ENCODE measurements at regions not wholly inside any gene's neighbourhood (a gene's known extent, or its start where the extent isn't known, plus 50 kb on each side); places are given as distances from the start of the nearest gene placed in this dataset.

GRCh38 chr2:59658906-59659635 is 894.4 kb downstream of the BCL11A start:
- Histone ChIP-seq H3K27me3 (no peaks in the 10 kb centered on the region), H3K4me3 (no peak overlapping the region), H3K4me1 (no peaks in the 10 kb centered on the region), H3K27ac (no peak overlapping the region), H3K36me3 (replicated peaks in 1 of 2; ENCODE audit: insufficient read depth in 1 of 2, low read depth in 2 of 2) (no peaks in the 10 kb centered on the region), H3K9me3 (no peaks in the 10 kb centered on the region)
- no peak for TF ChIP-seq POLR2A (IDR thresholded peaks at IDR 0.05)
- no peak for TF ChIP-seq CTCF (IDR thresholded peaks at IDR 0.05)
- DNase-seq = no peak
- WGBS, 2 donors = 61 to 62% methylated on average over 7 of the region's 7 CpGs
- intact Hi-C loops (cut with DNase I) = no loop called here
- no peak for ATAC-seq

- no peaks in the 10 kb centered on the region for H3K27me3 ChIP-seq
- WGBS, 2 donors = 82 to 87% methylated on average over 9 of the region's 9 CpGs
- no peak overlapping the region for H3K27ac ChIP-seq
- no peak for TF ChIP-seq POLR2A (IDR thresholded peaks at IDR 0.05)
- no peak for TF ChIP-seq CTCF (IDR thresholded peaks at IDR 0.05)
- intact Hi-C loops (cut with DNase I) = no loop called here
- H3K9me3 ChIP-seq = no peaks in the 10 kb centered on the region
- H3K36me3 ChIP-seq (replicated peaks in 1 of 2; ENCODE audit: insufficient read depth in 1 of 2, low read depth in 2 of 2) = no peaks in the 10 kb centered on the region
- no peak overlapping the region for H3K4me3 ChIP-seq
- no peaks in the 10 kb centered on the region for H3K4me1 ChIP-seq
- no peak for DNase-seq
- no peak for ATAC-seq
These were observed 897.6 kb downstream of the BCL11A start for GRCh38 chr2:59655809-59656208.

- Histone ChIP-seq H3K4me3 (no peak overlapping the region), H3K4me1 (no peaks in the 10 kb centered on the region), H3K27ac (no peak overlapping the region), H3K27me3 (no peaks in the 10 kb centered on the region), H3K36me3 (replicated peaks in 1 of 2; ENCODE audit: insufficient read depth in 1 of 2, low read depth in 2 of 2) (no peaks in the 10 kb centered on the region), H3K9me3 (no peaks in the 10 kb centered on the region)
- WGBS, 2 donors = 68 to 82% methylated on average over 4 of the region's 4 CpGs
- intact Hi-C loops (cut with DNase I) = no loop called here
- ATAC-seq = no peak
- TF ChIP-seq CTCF (IDR thresholded peaks at IDR 0.05) (no peak), POLR2A (IDR thresholded peaks at IDR 0.05) (no peak)
- no peak for DNase-seq
These were observed 898.7 kb downstream of the BCL11A start for GRCh38 chr2:59654710-59655109.

GRCh38 chr2:59653164-59653563 is 900.3 kb downstream of the BCL11A start:
- H3K27me3 ChIP-seq = no peaks in the 10 kb centered on the region
- no peaks in the 10 kb centered on the region for H3K4me1 ChIP-seq
- DNase-seq (no peak), ATAC-seq (no peak)
- TF ChIP-seq POLR2A (IDR thresholded peaks at IDR 0.05) (no peak), CTCF (IDR thresholded peaks at IDR 0.05) (no peak)
- no peak overlapping the region for H3K27ac ChIP-seq
- no peaks in the 10 kb centered on the region for H3K36me3 ChIP-seq (replicated peaks in 1 of 2; ENCODE audit: insufficient read depth in 1 of 2, low read depth in 2 of 2)
- H3K9me3 ChIP-seq = no peaks in the 10 kb centered on the region
- intact Hi-C loops (cut with DNase I) = no loop called here
- 42 to 53% methylated on average over 2 of the region's 2 CpGs for WGBS, 2 donors
- no peak overlapping the region for H3K4me3 ChIP-seq

GRCh38 chr2:59630789-59631188 is 922.7 kb downstream of the BCL11A start:
- Histone ChIP-seq H3K27ac (no peak overlapping the region), H3K9me3 (no peaks in the 10 kb centered on the region), H3K36me3 (replicated peaks in 1 of 2; ENCODE audit: insufficient read depth in 1 of 2, low read depth in 2 of 2) (no peaks in the 10 kb centered on the region), H3K27me3 (no peaks in the 10 kb centered on the region), H3K4me3 (no peak overlapping the region), H3K4me1 (peaks cover 7% of the 10 kb centered on the region)
- WGBS, 2 donors = 25 to 34% methylated on average over 1 of the region's 1 CpG
- ATAC-seq (no peak), DNase-seq (no peak)
- intact Hi-C loops (cut with DNase I) = no loop called here
- TF ChIP-seq CTCF (IDR thresholded peaks at IDR 0.05) (no peak), POLR2A (IDR thresholded peaks at IDR 0.05) (no peak)
